GM19193 (cell line): ENCODE measurements at regions not wholly inside any gene's neighbourhood (a gene's known extent, or its start where the extent isn't known, plus 50 kb on each side); places are given as distances from the start of the nearest gene placed in this dataset.

ENCODE experiments used
- POLR2A ChIP-seq: IDR thresholded peaks from 4 replicates; pipeline ENCODE4 v1.6.1; 2011; ENCODE audit not compliant: insufficient read depth, insufficient read length; ENCODE audit errors: extremely low read depth

DNA sequence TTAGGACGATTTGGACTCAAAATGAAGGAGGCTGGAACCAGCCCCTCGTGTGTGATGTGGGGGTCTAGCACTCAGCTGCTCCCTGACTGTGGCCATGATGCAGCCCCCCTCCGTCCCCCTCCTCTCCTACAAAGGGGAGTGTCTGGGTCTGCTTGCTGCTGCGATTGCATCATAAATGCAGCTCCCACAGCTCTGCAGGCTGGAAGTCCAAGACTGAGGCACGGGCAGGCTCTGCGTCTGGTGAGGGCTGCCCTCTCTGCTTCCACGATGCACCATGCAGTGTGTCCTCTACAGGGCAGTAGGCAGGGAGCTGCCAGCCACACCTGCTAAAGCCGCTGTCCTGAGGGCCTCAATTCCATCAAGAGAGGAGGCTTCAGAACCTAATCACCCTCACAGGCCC is 432.1 kb downstream of the BRD1 start:
- TF ChIP-seq POLR2A, result no peak

DNA sequence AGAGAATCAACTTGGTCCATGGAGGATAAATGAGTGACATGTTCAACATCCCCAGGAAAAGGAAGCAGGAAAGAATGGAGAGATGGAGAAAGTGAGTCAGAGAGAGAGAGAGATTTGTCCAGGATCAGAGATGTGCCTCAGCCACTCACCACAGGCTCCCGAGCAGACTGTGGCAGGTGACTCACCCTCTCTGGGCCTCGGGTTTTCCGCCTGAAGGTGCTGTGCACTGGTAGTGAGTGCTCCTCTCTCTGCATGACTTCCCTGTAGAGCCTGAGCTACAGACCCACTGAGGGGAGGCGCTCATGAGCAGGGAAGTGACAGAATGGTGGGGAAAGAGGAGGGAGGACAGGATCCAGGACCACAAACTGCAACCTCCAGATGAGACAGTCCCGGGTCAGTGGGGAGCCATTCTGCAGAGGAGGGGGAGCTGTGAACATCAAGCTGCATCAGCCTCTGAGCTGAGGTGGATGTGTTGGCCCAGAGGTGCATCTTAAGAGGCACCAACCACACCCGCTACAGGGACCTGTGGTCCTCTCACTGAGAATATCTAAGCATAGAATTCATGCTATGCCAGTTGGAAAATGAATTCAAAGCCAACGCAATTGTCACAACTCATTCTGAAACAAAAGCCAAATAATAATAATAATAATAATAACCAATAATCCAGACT is 433.4 kb downstream of the BRD1 start:
- TF ChIP-seq POLR2A, result no peak

DNA sequence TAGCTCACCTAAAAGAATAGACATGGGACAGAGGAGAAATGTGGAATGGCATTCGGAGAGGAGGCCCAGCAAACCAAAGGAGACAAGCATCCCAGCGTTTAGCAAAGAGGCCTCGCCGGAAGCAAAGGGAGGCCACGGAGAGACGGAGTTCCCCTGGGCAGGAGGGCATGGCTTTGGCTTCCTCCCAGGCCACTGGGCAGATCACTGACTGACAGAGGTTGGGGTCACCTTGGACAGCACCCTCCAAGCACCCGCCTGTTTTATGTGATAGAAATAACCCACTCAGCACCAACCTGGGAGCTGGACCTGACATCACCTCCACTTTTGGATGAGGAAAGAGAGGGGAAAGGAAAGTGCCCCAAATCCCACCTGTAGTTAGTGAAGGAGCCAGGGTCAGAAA is 434.1 kb downstream of the BRD1 start:
- TF ChIP-seq POLR2A, result no peak

DNA sequence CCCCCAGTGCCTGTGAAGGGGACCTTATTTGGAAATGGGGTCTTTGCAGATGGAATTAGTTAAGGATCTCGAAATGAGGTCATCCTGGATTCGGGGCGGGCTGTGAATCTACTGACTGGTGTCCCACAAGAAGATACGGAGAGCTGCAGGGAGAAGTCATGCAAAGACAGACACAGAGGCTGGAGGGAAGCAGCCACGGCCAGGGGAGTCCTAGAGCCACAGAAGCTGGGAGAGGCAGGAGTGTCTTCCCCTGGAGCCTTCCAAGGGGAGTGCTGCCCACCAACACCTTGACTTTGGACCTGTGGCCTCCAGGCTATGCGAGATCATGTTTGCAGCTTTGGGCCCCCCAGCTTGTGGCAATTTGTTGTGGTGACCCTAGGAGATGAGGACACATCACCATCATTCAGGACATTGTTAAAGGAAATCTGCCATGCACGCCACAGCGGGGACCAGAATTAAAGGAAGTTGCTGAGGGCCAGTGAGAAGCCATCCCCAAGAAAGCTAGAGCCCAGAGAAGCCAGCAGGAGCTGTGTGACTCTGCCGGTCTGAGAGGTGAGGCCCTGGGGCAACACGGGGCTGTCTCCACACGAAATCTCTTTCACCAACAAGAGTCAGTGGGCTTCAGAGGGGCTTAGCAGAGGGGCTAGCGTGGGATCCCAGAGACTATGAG is 434.7 kb downstream of the BRD1 start:
- no peak for TF ChIP-seq POLR2A

DNA sequence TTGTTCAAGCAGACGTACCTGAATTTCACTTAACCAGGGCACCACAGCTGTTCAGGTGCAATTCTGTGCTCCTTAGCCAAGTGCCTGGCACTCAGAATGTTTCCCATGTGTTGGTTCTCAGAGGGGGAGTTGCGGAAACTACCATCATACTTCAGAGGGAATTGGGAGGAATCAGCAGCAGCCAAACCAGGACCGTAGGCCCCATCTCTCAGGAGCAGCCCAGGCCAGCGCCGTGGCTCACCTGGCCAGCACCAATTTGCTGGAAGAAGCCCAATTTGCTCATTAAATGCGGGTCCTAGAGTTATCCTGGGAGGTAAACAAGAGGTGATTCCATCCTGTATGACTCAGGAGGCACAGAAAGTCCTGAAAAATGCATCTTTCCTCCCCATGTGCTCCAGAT is 435.4 kb downstream of the BRD1 start:
- no peak for TF ChIP-seq POLR2A

DNA sequence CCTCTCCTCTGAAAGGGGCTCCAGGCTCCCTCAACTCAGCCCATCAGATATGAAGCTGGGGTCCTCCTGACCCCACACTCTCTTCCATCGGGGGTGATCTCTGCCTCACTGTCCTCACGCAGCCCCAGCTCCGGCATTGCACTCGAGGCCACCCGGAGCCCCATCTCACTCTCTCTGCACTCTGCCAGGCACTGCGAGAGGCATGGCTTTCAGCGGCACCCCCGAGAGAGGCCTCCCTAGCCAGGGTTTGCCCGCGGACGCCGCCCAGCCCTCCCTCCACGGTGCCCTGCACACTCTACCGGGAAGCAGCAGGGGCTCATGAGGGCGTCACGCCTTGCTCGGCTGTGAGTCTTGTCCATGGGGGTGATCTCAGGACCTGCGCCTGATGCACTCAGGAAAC is 436.2 kb downstream of the BRD1 start:
- TF ChIP-seq POLR2A, result no peak

DNA sequence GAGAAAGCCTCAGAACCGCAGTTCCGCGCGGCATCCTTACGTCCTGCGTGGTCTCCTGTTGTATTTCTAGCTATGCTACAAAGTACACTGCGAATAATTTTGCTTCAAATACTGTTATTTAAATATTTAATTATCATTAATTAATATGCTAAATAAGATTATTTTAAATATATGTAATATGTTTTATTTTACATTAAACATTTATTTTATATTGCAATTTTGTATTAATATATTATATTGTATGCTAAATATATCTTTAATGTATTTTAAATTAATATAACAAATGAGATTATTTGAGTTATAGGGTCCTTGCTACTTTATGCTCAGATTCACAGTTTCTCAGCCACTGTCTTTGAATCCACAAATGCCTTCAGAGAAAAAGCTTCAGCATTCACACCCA is 436.7 kb downstream of the BRD1 start:
- no peak for TF ChIP-seq POLR2A

DNA sequence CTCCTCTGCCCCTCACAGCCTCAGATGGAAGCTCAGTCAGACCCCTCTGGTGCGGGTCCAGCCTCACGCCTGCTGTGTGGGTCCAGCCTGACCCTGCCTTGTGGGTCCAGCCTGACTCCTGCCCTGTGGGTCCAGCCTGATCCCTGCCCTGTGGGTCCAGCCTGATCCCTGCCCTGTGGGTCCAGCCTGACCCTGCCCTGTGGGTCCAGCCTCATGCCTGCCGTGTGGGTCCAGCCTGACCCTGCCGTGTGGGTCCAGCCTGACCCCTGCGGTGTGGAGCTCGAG is 445.3 kb downstream of the BRD1 start:
- no peak for TF ChIP-seq POLR2A

DNA sequence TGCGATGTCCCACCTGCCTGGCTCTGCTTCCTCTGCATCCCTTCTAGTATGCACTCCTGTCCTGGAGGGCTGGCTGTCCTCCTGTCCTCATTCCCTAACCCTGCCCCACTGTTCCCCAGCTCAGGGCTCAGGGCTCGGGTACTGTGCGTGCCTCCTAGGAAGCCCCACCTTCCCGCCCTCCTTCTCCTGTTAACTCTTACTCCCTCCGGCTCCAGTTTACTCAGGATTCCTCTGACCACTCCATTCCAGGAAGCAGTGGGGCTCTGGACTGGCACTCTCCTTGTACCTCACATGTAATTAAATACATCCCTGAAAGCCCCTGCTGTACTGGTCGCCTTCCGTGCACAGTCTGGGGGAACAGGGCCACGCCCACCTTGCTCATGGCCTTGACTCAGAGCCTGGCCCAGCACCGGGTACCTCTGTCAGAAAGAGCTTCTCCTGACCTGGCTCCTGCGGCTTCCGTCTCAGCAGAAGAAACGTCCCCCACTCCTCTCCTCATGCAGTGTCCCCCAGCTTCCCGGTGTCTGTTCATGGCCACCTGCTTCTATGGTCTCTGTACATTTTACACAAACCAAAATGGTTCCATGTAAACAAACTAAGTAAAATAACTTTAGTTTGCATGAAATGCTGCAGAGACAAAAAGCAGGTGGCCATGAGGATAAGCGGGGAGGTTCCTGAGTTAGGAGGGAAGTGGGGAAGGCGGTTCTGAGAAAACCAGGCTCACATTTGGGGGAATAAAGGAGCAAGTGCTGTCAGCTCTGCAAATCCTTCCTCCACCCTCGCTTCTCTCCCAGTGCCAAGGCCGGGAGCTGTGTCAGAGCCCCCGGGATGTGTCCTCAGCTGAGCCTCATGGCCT is 445.9 kb downstream of the BRD1 start:
- TF ChIP-seq POLR2A, result no peak

DNA sequence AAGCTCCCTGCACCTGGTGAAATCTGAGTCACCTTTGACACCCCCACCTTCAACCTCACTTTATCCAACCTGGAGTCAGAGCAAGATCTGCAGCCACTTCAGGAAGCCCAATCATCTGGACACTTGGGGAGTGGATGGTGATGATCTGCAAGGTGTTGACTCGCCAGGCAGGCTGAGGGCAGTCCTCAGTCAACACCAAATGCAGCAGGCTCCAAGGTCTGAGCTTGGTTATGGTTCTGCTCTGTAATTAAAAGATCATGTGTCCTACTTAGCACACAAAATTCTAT is 446.9 kb downstream of the BRD1 start:
- no peak for TF ChIP-seq POLR2A

DNA sequence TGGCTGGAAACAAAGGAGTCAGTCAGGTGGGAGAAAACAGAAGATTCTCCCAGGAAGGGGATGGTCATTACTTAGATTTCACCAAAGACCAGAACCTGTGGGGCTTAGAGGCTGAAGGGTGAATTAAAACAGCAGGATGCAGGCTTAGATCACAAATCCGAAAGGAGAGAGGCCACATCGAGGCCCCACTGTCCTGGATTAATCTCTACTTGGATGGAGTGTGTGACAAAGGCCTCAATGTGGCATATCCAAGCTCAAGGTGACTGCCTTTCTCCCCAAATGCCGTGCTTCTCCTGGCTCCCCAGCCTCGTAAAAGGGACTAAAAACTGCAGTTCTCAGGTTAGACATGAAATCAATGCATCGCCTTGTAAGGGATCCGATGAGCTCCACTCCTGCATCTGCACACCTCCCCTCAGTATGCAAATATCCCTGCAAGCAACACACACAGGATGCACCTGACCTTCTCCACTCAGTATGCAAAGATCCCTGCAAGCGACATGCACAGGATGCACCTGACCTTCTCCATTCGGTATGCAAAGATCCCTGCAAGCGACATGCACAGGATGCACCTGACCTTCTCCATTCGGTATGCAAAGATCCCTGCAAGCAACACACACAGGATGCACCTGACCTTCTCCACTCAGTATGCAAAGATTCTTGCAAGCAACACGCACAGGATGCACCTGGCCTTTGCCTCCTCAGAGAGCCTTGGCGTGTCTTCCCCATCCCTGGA is 447.4 kb downstream of the BRD1 start:
- no peak for TF ChIP-seq POLR2A

DNA sequence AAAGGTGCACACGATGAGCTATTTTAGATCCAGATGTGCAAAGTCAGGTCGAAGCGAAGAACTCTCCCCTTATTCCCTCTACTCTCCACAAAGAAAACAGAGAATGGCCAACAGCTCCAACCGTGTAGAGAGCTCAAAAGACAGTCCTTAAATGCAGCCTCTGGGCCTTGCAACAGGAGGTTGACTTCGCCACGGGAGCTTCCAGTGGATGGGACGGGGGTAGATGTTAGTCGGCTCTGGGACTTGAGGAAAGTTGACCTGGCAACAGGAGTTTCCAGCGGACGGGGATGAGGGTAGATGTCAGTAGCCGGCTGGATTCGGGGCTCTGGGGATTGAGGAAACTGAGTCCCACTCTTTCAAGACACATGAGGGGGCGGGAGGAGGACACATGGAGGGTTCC is 450.4 kb downstream of the BRD1 start:
- no peak for TF ChIP-seq POLR2A

DNA sequence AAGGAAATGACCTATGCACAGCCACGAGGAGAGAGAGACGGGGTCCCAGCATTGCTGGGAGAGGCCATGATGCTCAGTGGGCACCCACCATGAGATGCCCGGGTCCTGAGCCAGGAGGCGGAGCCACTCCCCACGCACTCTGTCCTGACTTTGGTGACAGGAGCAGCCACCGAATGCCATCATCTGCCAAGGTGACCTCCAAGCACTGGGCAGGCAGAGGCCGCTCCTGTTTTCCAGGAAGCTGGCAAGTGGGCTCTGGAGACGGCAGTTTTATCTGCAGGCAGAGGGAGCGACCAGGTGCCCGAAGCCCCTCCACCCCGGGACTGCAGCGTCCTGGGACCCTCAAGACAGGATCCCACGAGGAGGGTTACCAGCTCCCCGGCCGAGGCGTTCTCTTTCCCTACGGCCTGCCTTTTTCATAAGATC is 453.9 kb downstream of the BRD1 start:
- TF ChIP-seq POLR2A, result no peak

DNA sequence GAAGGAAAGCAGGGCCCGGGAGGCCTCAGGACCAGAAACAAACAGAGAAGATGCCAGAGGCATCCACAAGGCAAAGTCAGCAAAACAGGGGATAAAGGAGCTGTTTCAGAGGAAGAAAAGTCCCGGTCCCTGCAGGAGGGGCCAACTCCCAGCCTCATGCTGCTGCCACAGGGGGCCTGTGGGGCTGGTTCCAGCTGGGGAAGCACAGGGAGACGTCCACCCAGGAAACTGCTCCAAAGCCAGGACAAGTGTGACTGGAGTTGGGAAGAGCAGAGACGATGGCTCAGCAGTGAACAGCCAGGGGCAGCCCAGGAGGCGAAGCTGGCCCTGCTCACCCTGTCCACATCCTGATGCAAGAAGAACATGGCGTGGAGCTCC is 454.4 kb downstream of the BRD1 start:
- TF ChIP-seq POLR2A, result no peak

DNA sequence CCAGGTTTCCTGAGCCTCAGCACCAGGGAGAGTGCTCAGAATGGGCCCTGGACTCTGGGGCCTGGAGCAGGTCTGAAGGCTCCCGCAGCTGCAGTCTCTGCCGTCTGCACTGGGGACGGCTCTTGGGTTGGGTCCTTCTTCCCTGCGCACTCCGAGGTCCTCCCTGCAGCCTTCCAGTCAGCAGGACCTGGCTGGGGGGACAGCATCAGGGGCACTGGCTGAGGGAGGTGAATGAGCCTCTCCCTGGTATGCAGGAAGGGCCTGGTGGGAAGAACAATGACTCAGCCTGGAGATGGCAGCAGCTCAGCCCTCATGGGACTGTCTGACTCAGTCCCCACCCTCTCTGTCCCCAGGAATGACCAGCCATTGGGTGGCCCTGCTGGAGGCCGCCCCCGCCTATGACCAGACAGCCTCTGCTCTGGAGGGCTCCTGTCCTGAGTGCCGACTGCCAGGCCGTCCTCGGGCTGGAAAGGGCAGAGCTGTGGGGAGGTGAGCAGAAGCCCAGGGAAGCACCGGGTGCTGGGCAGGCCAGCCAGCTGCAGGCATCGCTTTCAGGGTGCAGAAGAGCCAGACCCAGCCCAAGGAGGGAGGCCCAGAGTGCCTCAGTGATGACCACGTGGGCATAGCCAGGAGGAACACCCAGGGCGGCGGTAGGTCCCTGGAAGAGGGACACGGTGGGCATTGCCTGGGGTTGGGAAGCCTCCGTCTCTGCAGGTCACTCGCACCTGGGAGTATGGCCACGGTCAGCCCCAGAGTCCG is 455.0 kb downstream of the BRD1 start:
- TF ChIP-seq POLR2A, result no peak

DNA sequence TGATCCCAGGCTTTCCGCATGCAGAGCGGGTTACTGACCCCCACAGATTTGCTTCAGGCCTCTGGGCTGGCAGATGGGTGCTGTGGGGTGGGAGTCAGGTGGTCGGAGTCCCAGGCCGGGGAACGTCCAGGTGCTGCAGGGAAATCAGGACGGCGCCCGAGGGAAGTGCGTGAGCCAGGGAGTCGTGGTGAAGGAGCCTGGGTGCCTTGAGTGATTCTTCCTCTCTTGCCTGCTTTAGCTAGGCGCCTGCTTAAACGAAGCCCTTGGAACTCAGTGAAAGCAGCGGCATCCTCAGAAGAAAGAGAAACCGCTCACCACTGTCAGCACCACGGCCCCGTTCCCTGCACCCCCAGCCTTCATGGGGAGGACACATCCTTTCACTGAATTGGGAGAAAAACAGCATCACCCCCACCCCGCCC is 455.6 kb downstream of the BRD1 start:
- no peak for TF ChIP-seq POLR2A
